ENCODE measurements at regions not wholly inside any gene's neighbourhood (a gene's known extent, or its start where the extent isn't known, plus 50 kb on each side); places are given as distances from the start of the nearest gene placed in this dataset.

DNA sequence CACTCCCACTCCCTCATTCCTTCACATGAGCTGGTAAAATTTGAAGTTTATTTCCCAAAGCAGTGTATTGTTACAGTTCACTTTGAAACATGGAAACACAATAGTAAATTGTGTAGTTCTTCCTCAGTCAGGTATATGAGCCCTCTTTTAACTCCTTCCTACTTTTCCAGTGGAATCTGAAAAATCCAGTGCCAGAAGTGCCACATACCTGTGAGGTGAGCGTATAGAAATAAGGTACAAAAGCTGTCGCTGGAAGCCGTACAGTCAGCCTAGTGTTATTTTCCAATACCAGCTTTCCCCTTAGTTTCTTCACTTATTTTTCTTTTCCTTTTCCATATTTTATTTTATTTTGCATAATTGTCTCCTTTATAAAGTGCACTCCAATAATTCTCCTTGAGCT is 81.7 kb upstream of the CADM2 start:
- no peak for DNase-seq

DNA sequence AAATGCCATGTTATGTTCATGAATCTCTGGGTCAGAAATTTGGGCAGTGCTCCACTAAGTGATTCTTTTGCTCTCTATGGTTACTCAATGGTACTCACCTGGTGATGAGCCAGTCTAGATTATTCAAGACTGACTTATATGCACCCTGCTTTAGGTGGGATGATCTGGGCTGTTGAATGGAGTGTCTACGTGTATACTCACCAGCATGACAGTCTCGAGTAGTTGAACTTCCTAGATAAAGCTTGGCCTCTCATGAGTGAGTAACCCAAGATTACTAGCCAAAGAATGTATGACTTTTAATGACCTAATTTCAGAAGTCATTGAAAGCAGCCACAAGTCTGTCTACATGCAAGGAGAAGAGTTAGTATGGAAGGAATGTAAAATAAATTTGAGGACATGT is 77.5 kb upstream of the CADM2 start:
- no peak for DNase-seq

GRCh38 chr3:84885199-84885882 is 73.4 kb upstream of the CADM2 start:
- DNase-seq, result no peak

DNA sequence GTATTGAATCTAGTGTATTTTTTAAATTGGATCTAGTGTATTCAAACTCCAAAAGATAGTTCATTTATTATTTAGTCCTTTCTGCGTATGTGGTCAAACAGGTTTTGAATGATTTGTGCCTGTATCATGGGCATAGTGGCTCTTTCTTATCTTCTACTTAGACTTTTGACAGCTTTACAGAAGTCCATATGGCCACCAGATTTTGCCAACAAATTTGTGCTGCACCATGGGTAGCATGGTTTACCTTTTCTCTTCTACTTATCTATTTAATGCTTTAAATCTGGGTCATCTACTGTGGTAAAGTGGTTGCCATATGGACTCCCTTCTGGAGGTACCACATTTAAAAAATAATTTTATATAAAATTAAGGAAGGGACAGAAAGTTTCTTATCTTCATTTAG is 66.9 kb upstream of the CADM2 start:
- no peak for DNase-seq

DNA sequence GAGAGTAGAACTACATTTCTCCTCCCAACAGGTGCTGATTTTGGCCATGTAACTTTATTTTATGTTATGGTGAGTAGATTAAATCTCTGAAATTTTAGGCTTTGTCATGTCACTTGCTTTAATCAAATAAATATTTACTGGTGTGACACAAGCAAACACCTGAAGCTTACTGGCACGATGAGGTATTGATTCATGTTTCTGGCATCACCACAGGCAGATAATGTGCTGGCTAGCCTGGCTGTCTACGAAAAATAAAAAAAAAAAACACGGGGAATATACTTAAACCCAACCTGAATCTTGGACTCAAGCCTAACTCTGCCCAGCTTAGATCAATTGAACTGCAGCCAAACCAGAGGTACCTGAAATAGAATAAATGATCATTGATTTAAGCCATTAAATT is 65.6 kb upstream of the CADM2 start:
- DNase-seq, result no peak

DNA sequence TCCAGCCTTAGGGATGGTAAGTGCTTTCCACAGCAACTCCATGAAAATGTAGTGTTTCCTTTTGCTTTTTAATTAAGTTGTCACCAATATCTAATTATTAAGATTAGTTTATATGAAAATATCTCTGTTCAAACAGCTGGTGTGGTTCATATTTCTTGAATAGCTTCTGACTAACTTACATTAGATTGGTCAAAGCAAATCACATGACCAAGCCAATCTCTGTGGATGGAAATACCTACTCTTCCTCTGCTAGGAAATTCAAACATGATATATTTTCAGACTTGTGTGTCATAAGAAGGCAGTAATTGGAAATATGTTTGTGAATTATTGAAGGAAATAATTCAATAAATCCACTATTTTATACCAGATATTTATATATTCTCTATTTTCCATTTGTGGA is 54.6 kb upstream of the CADM2 start:
- DNase-seq, result no peak

GRCh38 chr3:84904816-84905555 is 53.8 kb upstream of the CADM2 start:
- peak; percentile 48 for DNase-seq

GRCh38 chr3:84905556-84905920 is 53.3 kb upstream of the CADM2 start:
- DNase-seq, result no peak

- no peak for DNase-seq
Measured at GRCh38 chr3:84906065-84906464, 52.7 kb upstream of the CADM2 start.

All from muscle of arm (tissue), 1 donor.